Activated CD4-positive, CD25-positive, alpha-beta regulatory T cell treated with anti-CD3 and anti-CD28 coated beads, Interleukin-2, amount 50 U/mL, for 24 hours (primary cell): ENCODE measurements at regions not wholly inside any gene's neighbourhood (a gene's known extent, or its start where the extent isn't known, plus 50 kb on each side); places are given as distances from the start of the nearest gene placed in this dataset.

Experiments used
- ATAC-seq, 2 donors: fragments of 150-1000 bp; cut with Tn5 transposase; one replicate each; pipeline ENCODE4 v1.10.0; 2021; ENCODE audit warnings: mild to moderate bottlenecking in 1 of 2, moderate library complexity in 1 of 2

GRCh38 chr3:30069056-30069455 lies 537.3 kb upstream of the TGFBR2 start:
- no peak for ATAC-seq

GRCh38 chr3:30073040-30073439 lies 533.4 kb upstream of the TGFBR2 start:
- ATAC-seq, result no peak

- no peak for ATAC-seq
Measured at GRCh38 chr3:30073622-30074021, 532.8 kb upstream of the TGFBR2 start.

DNA sequence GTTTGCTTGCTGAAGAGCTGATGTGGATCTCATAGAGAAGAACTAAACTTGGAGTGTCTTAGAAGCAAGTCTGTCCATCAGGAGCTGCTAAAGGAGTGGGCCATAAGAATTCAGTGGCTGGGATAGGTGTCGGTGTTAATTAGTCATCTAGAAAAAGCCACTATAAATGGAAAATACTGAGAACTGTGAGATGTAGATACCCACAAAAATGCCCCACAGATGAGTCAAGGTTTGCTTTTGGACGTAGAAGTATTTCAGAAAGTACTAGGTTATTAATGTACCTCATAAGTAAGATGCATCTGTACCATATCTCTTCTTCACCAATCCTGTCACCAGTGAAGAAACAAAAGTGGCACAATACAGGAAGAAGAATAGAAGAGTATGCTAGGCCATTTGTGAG lies 530.9 kb upstream of the TGFBR2 start:
- ATAC-seq, result no peak

- no peak for ATAC-seq
Measured at GRCh38 chr3:30076899-30077298, 529.5 kb upstream of the TGFBR2 start.

GRCh38 chr3:30077746-30078145 lies 528.7 kb upstream of the TGFBR2 start:
- ATAC-seq, result no peak

- no peak for ATAC-seq
Measured at GRCh38 chr3:30078736-30079135, 527.7 kb upstream of the TGFBR2 start.

DNA sequence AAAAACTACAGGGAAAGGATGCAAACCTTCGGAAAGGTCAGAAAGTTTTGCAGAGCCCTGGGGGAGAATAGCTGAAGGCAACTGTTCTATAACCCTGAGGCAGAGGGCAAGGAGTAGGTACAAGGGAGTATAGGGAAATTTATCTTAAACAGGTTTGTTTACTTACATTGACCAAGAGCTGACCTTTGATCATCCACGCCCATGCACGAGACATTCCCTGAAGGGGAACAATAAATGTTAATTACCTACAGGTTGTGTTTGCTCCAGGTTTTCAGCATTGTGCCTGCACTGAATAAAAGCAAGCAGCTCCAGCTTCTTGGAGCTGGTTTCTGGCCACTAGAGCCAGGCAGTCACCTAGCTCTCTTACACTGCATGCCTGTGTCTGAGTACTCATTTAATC lies 524.5 kb upstream of the TGFBR2 start:
- ATAC-seq, result no peak

GRCh38 chr3:30082652-30083051 lies 523.7 kb upstream of the TGFBR2 start:
- ATAC-seq, result no peak

DNA sequence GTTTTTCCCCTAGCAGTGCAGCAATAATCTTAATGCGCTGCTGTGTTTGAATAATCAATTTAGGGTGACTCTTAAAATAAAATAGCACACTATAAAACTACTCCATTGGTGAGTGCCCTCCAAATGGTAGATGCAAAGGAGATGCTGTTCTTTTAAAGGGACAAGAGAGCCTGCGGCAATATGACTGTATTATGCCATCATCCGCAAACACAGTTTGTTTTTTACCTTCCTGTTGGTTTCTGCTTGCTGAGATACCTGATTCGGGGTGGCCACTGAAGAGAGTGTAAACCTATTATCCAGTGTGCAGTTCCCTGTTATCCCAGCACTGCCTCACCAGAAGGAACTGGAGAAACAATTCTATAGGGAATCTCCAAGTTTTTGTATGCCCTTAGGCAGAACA lies 523.1 kb upstream of the TGFBR2 start:
- no peak for ATAC-seq

DNA sequence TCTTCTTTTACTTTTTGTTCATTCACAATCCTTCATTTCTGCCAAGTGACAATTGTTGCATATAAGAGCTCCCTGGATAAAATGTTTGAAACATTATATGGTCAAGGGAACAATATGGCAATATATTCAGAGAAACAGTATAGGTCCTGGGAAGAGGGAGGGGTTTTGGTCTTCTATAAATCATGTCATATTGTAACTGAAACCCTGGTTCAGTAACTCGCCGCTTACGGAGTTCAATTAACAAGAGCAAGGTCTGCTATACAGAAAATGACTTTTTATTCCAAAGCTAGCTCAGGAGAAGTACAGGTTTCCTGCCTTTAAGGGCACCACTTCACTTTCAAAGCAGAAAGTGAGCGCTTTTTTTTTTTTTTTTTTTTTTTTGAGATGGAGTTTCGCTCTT lies 522.1 kb upstream of the TGFBR2 start:
- no peak for ATAC-seq

DNA sequence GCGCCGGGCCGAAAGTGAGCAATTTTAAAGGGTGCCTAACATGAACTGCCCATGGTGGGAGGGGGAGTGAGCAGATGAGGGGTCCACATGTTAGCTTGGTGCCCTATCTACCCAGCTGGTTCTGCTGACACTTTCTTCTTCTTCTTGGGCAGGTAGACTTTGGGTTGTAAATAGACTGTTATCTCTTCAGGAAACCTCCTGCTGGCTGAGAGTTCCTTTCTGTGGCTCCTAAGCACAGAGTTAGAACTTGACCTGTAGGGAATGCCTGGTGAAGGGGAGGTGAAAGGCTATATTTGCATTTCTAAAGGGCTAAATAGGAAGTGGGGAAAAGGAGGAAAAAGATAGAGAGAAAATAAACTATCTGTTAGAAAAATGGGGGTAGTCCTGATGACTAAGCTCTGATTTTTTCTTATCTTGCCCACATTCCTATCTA lies 521.4 kb upstream of the TGFBR2 start:
- ATAC-seq, result no peak

DNA sequence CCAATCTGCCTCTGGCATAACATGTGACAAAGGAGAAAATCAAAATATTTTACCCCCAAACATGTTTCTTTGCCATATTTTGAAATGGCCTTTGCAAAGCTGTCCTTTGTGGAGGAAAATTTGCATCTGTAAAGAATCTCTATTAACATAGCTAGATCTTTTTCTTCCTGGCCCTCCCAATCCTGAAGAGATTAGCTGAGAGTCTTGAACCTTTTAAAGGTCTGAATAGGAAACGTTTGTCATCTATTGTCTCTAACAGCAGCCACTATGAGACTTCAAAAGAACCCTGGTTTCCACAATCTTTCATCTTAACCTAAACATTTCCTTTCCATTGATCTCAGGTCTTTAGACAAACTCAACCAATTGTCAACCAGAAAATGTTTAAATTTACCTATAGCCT lies 520.9 kb upstream of the TGFBR2 start:
- no peak for ATAC-seq

- no peak for ATAC-seq
Measured at GRCh38 chr3:30091686-30092085, 514.7 kb upstream of the TGFBR2 start.

GRCh38 chr3:30097022-30097650 lies 509.3 kb upstream of the TGFBR2 start:
- ATAC-seq, result no peak

DNA sequence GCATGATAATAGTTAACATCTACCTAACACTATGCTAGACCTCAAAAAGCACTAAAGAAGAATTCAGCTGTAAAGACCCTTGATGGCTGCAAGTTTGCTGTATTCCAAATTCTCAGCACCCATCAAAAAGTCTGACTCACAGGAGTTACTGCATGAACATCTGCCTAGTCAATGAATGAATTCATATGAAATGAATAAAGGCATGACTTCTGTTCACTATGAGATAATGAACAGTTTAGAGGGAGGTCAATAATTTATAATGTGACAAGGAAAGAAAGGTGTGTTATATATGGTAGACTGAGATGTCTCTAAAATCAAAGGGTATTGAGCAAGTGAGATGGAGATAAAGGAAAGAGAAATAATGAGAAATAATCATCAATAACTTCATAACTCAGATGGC lies 508.2 kb upstream of the TGFBR2 start:
- ATAC-seq, result no peak

DNA sequence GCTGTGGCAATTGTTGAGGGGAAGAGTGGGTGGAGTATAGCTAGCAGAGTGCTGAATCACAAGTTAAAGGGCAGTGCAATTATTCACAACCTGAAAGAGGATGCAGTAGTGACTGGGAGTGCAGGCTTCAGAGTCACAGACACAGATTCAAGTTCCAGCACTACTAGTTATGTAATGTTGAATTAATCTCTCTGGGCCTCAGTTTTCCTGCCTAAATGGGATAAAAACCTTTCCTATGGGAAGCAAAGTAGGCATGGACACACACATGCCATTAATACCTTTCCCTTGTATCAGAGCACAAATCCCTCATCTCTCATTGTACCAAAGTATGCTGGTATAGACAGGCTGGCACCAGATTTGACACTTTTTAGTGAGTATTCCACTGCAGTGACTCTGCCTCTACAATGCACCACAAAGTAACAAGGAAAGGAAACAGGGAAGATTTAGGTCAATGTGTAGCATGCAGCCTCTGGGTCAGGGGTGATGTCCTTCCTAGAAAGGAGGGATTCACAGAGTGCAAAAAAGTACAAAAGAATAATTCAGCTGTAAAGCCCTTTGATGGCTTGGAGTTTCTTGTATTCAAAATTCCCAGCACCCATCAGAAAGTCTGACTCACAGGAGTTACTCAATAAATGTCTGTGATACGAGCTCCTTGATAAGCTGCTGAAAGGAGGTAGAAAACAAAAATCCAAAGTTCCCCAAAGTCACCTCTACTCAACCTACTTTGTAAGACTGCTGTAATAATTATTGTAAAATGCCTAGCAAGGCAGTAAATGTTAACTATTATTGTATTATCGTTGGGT lies 507.5 kb upstream of the TGFBR2 start:
- no peak for ATAC-seq

DNA sequence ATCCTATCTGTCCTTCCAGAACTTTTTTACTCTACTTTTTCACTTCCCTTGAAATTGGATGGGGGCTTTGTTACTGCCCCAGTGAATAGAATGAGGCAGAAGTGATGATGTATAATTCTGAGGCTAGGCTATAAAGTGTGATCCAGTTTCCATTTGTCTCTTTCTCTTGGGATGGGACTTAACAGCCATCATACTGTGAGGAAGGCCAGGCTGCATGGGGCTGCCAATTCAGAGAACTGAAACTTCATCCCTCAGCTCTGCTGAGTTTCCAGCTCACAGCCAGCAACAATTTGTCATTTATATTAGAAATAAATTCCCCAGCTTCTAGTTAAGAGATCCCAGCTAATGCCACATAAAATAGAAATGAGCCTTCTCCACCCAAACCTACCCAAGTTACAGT lies 504.0 kb upstream of the TGFBR2 start:
- no peak for ATAC-seq

- no peak for ATAC-seq
Measured at GRCh38 chr3:30103186-30103585, 503.2 kb upstream of the TGFBR2 start.

DNA sequence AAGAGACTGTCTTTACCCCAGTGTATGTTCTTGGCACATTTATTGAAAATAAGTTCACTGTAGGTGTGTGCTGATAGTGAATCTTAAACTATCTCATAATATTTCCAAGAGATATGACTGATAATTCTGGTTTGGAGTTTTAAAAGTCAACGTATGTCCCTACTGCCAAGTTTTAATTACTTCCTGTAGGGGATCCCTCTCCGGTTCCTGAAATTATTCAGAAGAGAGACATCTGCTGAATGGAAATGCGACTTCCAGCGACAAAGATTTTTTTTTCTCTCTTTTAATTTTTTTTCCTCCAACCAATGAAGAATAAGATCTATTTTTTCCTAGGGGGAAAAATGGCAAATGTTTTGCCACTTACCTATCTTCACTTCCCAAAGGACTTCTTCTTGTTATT lies 498.9 kb upstream of the TGFBR2 start:
- ATAC-seq, result no peak

GRCh38 chr3:30112411-30112810 lies 494.0 kb upstream of the TGFBR2 start:
- ATAC-seq, result no peak

DNA sequence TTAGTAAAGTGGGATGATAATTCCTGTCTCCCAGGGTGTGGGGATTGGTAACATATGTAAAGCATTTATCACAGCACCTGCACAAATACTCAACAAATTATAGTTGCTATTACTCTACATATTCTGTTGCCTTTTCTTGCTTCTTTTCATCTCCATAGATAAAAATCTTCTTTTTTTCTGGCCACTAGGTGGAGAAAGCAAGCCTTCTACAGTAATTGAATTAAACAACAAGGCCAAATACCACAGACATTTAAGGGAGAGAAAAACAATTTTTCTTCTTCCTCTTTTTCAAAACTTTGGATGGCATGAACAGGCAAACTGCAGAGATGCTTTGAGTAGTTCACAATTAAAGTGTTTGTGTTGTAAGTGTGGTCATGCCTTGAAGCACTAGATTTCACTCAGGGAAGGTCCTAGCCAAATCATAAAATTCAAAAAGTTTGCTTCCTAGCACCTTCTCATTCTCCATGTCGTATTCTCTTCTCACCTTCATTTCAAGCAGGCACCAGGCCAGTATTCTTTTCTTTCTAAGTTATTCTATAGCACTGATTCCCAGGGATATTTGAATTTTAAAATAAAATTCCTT lies 493.4 kb upstream of the TGFBR2 start:
- no peak for ATAC-seq

DNA sequence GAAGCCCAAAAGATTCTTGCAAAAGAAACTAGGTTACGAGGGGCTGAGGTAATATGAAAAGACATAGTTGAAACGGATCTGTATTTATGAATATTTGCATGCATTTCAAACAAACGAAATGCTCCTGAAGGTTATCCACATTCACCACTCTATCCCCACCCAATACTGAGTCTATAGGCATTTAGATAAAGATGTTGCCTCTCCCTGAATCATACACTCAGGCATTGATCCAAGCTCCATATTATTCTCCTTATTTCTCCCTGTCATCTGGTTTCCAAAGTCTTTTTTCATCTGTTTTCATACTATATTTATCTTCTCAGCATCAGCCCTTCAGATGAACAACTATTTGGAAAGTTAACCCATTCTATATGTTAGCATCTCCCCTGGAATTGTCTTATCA lies 492.5 kb upstream of the TGFBR2 start:
- ATAC-seq, result no peak

GRCh38 chr3:30114918-30115317 lies 491.5 kb upstream of the TGFBR2 start:
- no peak for ATAC-seq
